ENCODE measurements at regions not wholly inside any gene's neighbourhood (a gene's known extent, or its start where the extent isn't known, plus 50 kb on each side); places are given as distances from the start of the nearest gene placed in this dataset.

DNA sequence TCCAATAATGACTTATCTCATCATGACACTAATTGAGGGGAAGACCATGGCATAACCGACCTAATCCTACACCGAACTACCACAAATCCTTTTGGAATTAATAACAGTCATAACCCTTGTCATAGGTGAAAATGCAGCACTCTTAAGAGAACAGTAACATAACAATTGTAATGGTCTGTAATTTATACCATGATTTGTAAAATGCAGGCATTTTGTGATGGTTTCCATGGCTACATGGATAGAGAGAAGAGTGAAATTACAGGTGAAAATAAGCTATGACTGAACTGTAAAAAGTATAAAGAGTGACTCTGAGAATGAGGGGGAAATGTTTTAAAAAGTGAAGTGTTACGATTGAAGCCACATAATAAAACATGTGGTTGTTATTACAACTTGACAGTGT lies 494.1 kb upstream of the SLC39A10 start:
- TF ChIP-seq FOS (IDR thresholded peaks at IDR 0.05; ENCODE audit: borderline replicate concordance, insufficient read depth, low read length) (no peak), EZH2 (IDR thresholded peaks at IDR 0.05; ENCODE audit: borderline replicate concordance, low read depth, low read length, severe bottlenecking) (no peak)
- TF ChIP-seq, protein P1, sequence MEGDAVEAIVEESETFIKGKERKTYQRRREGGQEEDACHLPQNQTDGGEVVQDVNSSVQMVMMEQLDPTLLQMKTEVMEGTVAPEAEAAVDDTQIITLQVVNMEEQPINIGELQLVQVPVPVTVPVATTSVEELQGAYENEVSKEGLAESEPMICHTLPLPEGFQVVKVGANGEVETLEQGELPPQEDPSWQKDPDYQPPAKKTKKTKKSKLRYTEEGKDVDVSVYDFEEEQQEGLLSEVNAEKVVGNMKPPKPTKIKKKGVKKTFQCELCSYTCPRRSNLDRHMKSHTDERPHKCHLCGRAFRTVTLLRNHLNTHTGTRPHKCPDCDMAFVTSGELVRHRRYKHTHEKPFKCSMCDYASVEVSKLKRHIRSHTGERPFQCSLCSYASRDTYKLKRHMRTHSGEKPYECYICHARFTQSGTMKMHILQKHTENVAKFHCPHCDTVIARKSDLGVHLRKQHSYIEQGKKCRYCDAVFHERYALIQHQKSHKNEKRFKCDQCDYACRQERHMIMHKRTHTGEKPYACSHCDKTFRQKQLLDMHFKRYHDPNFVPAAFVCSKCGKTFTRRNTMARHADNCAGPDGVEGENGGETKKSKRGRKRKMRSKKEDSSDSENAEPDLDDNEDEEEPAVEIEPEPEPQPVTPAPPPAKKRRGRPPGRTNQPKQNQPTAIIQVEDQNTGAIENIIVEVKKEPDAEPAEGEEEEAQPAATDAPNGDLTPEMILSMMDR (IDR thresholded peaks at IDR 0.05; ENCODE audit: extremely low read depth in 1 of 2, insufficient read depth in 1 of 2, low read depth in 1 of 2, low read length in 2 of 2) = no peak

Measured in endothelial cell of umbilical vein (primary cell).